Urothelium cell line (cell line): ENCODE measurements at regions not wholly inside any gene's neighbourhood (a gene's known extent, or its start where the extent isn't known, plus 50 kb on each side); places are given as distances from the start of the nearest gene placed in this dataset.
"Not testable (repeated sequence)": the region's sequence is repeated elsewhere in the genome, so short reads cannot be mapped to it uniquely, and the experiment has no call there.

Source experiments
- DNase-seq: peaks from one replicate; pipeline ENCODE4 v3.0.0; 2011; ENCODE audit warnings: low spot score, mixed read lengths
- FAIRE-seq: peaks from 2 replicates; lab custom pipeline; 2011; peaks lifted over from hg19 to GRCh38; lab: Jason Lieb, UNC

DNA sequence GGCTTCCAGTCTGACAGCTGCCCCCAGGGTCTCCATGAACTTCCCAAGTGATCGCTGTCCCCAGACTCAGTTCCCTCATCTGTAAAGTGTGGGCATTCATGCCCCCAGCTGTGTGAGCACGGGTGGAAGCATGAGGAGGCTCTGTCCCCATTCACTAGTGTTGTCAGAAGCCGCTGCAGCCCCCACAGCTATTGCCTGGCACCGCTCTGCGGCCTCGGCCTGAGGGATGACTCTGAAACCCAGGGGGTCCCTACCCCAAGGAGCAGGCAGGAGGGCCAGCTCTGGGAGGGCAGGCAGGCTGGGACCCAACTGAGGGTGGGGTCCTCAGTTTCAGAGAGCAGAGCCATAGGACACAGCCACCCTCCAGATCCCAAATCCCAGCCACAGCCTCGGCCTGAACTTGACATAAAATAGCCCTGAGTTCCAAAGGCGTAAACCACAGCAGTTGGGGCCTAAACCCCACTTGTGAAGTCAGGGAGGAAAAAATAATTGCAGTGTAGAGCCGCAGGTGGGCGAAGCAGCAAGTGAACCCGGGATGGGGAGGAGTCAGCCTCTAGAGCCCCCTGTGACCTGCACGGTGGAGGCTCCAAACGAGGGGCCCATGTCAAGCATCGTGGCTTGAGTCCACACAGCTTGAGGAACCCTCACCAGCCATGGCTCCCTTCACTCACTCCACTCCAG is 66.0 kb upstream of the ADAMTS2 start:
- no peak for FAIRE-seq

DNA sequence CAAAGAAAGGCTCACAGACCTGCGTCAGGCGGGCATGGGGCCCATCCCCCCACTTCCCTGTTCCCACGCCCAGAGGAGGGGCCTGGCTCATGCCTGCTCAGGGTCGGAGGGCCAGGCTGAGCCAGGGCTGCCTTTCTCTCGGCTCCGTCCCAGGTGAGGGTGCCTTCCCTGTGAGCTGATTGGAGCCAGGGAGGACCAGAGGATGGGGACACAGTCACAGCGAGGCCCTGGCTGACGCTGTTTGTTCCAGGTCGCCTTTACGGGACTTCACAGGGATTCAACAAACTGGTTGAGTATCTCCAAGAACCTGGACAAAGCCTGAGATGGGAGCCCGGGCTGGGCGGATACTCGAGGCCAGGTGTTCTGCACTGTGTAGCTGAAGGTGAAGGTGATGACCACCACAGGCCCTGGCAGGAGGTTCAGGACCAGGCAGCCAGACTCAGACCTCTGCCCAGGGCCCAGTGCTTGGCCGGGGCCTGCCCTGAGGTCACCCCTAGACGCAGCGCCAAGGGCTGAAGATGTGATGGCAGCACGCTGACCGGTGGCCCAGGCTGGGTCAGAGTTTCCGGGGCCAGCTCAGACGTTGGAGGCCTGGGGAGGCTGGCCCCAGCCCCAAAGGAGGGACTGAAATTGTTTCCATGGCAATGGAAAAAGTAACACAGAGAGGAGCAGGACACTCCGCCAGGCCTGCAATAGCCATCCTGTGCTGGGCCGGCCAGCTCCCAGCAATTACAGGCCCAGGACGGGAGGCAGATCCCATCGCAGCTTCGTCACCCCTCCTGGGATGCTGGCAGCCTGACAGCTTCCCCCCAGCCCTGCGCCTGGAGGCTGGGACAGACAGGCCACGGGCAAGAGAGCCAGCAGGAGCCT is 65.3 kb upstream of the ADAMTS2 start:
- DNase-seq (no peak), FAIRE-seq (no peak)

More for the DNA sequence above, 66.0 kb upstream of the ADAMTS2 start:
- DNase-seq = no peak

DNA sequence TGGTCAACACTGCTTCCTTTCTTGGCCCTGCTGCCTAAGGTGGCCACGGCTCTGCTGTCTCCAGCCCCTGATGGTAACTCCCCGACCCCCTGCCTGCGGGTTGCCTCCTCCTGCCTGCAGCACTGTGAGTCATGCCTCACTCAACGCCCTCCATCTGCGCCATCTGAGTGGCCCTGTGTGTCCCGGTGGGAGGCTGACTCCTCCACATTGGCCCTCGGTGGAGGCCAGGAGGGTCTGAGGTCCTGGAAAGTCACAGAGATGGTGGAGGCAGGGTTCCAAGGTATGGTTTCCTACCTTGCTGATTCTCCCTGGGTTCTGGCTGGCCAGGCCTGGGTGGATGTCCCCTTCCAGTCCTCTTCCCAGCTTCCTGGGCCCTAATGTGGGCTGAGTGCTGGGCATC is 64.5 kb upstream of the ADAMTS2 start:
- DNase-seq = no peak
- no peak for FAIRE-seq

DNA sequence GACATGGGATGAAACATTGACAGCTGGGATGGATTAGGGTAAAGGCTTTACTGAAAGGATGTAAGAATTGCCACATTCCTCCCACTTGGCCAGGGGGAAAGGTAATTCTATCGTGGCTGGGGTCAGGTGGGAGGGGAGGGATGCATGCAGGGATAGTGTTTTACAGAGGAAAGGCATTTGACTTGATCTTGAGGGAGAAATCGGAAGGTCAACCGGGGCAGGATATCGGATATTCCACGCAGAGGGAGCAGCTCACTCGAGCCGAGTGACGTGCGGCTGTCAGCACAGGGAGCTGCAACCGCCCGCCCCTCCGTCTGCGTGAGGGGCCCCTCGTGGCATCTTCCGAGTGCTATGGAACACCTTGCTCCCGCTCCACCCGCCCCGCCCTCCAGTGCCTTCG is 63.4 kb upstream of the ADAMTS2 start:
- no peak for DNase-seq
- FAIRE-seq = no peak

DNA sequence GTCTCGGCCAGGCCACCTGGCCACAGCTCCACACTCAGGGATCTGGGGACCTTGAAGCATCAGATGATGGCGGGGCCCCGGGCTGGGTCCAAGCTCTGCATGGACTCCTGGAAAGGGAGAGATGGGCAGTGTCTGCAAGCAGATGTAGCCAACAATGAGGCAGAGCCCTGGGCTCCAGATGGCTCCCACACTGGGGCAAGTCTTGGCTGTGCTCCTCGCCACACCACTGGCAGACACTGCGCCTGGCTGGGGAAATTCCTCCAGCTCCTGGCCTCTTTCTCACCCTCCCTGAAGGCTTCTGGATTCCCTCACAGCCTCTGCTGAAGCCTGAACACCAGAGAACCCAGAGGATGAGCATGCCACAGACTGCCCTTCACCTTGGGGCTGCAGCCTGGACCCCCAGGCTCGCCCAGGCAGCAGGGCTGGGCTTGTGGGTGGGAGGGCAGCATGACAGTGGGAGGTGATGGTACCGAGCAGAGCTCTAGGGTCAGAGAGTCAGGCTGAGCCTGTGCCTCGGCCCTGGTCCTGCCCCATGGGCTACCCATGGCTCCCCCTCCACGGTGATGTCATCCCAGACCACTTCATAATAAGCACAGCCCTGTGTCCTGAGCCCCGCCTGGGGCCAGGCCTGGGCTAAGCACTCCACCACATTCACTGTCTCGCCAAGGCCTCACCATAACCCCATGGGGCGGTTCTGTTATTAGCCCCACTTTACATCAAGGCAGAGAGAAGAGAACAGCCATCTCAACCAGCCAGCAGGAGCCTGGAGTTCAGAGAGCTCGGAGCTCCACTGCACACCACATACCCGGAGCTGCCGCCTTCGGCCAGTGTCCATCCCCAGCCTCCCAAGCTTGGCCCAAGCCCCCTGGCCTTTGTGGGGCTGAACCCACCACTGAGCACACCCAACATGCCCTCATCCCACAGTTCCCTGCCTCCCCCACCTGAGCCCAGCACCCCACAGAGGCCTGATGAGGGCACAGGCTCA is 62.2 kb upstream of the ADAMTS2 start:
- no peak for DNase-seq
- FAIRE-seq = no peak

DNA sequence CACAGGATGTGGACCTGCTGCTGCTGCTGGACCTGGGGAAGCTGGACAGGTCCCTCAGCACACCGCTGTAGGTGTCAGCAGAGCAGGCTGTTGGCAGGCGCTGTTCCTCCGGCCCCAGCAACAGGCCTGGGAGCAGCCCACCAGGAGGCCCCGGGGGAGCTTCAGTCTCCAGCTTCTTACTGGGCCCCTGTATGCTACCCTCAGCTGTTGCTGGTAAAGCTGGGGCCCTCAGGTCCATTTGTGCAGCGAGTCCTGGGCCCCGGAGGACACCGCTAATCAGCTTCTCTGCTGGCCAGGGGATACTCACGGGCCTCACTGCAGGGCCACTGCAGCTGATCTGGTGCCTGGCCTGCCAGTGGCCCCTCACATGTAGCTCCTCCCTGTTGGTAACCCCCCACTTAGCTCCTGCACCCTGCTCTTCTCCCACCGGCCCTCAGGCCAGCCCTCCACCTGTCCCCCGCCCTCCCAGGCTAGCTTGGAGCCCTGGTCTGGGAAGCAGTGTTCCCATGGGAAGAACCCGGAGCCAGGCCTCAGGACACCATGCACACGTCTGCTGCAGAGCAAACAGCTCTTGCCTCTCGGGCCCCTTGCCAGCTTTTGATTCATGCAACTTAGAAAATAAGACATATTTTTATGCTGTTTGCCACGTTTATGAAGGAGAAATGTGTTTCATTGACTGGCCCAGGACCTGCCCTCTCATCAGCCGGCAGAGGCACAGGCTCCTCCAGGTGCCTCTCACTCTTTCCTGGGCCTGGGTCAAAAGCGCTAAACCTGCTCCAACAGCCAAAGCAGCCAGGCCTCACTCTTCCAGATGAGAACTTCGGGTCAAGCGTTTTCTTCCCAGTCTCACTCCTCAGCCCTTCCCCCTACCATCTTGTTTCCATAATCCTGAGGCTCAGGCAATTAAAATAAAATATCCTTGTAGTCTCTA is 61.0 kb upstream of the ADAMTS2 start:
- FAIRE-seq = no peak
- DNase-seq = no peak

DNA sequence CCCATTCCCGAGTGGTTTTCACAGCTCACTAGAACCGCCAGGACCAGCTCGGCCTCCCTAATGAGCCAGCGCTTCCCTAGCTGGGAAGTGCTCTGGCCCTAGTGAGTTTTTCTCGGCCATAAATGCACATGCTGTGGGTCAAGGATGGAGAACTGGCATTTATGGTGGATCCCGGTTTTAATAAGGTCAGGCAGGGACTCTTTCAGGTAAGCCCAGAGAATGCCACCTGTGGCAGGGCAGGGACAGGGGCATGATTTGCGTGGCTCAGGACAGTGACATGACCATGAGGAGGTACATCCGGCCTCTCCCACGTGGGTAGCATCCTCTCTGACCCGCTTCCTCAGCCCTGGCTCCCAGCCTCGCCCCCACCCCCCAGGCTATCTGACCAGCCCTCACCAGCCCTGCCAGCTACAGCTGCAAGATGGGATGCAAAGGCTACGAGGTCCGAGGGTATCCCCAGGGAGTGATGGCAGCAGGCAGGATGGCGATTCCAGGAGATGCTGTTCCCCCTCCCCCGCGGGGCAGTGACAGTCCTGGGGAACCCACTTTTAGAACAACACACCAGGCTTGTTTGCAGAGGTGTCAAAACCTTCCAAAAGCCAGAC is 60.3 kb upstream of the ADAMTS2 start:
- DNase-seq (no peak), FAIRE-seq (peak; percentile 70)

DNA sequence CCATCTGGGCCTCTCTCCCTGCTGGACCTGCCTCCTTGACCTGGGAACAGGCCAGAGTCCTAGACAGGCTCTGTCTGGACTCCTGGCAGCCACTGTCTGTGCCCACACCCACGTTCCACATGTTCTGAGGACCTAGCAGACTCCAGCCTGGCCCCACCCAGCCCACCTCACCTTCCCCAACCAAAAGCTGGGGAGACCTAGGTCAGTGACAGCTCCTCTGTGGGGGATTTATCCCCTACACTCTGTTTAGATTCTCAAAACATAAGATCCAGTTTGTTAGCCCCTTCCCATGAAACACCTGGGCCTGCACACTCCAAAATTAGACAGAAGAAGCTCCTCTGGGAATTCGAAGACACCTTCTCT is 59.8 kb upstream of the ADAMTS2 start:
- FAIRE-seq (no peak), DNase-seq (no peak)

DNA sequence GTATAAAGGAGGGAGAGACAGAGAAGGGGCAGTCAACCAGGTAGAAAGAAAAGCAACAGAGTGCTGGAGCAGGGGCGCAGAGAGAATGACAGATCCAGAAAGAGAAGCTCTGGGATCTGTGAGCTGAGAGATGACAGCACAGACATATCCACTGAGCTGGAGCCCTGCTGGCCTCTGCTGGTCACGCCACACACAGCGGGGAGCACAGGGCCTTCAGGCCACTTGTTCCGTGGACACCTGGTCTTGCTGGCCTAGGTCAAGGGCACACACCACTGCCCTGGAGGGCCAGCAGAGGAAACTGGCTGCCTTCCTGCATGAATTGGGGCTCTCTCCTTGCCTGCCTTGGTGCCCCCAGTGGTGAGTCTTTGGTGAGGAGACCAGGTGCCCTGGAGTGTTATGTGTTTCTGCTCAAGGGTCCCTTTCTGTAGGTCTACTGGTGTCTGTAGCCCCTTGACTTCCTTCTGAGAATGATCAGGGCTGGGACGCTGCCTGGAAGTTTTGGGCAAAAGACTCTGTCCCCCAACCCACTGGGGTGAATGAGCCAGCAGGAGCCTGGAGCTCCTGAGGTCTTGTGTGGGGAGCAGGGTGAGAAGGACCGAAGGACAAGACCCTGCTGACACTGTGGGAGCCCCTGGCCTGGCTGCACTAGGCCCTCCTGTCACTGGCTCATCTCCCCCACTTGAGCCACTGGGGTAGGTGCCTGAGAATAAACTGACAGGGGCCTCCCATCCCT is 59.2 kb upstream of the ADAMTS2 start:
- DNase-seq (no peak), FAIRE-seq (no peak)

DNA sequence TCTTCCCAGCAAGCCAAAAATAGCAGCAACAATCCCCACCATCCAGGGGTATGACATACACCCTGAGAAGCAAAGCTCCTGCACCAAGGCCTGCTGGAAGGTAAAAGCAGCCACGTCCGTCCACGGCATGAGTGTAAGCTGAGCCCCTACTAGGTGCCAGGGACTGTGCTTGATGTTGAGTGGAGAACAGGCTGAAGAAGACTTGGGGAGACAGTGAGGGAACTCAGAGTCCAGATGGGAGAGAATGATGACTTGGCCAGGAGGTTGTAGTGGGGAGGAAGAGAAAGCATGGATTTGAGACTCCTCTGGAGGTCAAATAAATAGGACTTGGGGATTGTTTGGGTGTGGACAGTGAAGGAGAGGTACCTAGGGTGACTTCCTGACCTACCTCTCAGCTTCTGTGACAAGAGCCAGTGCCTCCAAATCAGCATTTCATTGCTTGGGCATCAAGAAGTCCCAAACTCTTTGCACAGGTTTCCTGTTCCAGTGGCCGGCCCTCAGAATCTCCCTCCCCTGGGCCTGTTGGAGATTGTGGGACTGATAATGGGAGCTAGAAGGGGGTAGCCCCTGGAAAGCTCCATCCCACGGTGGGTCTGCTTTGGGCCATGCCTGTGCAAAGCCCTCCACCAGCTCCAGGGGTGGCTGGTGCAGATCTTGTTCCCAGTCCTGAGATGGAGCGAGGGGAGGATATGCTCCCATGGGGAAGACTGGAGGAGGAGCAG is 58.3 kb upstream of the ADAMTS2 start:
- FAIRE-seq (no peak), DNase-seq (no peak)

DNA sequence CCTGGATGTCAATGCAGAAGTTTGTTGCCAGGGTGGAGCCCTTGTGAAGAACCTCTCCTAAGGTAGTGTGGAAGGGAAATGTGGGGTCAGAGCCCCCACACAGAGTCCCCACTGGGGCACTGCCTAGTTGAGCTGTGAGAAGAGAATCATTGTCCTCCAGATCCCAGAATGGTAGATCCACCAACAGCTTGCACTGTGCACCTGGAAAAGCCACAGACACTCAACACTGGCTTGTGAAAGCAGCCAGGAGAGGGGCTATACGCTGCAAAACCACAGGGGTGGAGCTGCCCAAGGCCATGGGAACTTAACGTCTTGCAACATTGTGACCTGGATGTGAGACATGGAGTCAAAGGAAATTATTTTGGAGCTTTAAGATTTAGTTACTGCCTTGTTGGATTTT is 55.2 kb upstream of the ADAMTS2 start:
- DNase-seq, FAIRE-seq: not testable (repeated sequence)

DNA sequence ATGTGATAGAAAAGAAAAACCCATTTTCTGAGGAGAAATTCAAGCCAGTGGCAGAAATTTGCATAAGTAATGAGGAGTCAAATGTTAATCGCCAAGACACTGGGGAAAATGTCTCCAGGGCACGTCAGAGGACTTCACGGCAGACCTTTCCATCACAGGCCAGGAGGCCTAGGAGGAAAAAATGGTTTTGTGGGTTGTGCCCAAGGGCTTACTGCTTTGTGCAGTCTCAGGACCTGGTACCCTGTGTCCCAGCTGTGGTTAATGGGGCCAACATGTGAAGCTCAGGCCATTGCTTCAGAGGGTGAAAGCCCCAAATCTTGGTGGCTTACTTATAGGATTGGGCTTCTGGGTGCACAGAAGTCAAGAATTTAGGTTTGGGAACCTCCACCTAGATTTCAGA is 54.8 kb upstream of the ADAMTS2 start:
- FAIRE-seq (no peak), DNase-seq (no peak)

DNA sequence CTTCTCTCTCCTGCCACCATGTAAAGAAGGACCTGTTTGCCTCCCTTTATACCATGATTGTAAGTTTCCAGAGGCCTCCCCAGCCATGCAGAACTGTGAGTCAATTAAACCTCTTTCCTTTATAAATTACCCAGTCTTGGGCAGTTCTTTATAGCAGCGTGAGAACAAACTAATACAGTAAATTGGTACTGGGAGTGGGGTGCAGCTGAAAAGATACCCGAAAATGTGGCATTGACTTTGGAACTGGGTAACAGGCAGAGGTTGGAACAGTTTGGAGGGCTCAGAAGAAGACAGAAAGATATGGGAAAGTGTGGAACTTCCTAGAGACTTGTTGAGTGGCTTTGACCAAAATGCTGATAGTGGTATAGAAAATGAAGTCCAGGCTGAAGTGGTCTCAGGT is 54.1 kb upstream of the ADAMTS2 start:
- FAIRE-seq, DNase-seq: not testable (repeated sequence)

DNA sequence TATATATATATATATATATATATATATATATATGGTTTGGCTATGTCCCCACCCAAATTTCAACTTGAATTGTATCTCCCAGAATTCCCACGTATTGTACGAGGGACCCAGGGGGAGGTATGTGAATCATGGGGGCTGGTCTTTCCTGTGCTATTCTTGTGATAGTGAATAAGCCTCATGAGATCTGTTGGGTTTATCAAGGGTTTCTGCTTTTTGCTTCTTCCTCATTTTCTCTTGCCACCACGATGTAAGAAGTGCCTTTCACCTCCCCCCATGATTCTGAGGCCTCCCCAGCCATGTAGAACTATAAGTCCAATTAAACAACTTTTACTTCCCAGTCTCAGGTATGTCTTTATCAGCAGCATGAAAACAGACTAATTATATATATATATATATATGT is 52.3 kb upstream of the ADAMTS2 start:
- no peak for FAIRE-seq
- no peak for DNase-seq
